PC-9 (cell line): ENCODE measurements at regions not wholly inside any gene's neighbourhood (a gene's known extent, or its start where the extent isn't known, plus 50 kb on each side); places are given as distances from the start of the nearest gene placed in this dataset.

Experiments
- EZH2 ChIP-seq: fragments of 200-600 bp; sonication (generic); IDR thresholded peaks from 2 replicates; pipeline ENCODE4 v1.8.0; 2017; ENCODE audit warnings: antibody characterized with exemption, low read depth
- TF ChIP-seq, protein P1 (sequence below): fragments of 200-600 bp; sonication (generic); conservative IDR thresholded peaks from 2 replicates; pipeline ENCODE4 v1.6.1; 2017; ENCODE audit warnings: mixed run types, antibody characterized with exemption, mild to moderate bottlenecking, moderate library complexity

DNA sequence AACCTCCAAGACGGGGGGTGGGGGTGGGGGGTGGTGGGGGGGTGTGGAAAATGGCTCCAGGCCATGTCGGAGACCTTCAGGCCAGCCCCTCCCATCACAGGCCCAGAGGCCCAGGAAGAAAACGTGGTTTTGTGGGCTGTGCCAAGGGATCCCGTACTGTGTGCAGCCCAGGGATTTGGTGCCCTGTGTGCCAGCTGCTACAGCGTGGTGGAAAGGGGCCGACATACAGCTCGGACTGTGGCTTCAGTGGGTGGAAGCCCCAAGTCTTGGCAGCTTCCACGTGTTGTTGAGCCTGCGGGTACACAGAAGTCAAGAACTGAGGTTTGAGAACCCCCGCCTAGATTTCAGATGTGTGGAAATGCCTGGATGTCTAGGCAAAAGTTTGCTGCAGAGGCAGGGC, 259.7 kb downstream of the HGF start:
- TF ChIP-seq, protein P1, sequence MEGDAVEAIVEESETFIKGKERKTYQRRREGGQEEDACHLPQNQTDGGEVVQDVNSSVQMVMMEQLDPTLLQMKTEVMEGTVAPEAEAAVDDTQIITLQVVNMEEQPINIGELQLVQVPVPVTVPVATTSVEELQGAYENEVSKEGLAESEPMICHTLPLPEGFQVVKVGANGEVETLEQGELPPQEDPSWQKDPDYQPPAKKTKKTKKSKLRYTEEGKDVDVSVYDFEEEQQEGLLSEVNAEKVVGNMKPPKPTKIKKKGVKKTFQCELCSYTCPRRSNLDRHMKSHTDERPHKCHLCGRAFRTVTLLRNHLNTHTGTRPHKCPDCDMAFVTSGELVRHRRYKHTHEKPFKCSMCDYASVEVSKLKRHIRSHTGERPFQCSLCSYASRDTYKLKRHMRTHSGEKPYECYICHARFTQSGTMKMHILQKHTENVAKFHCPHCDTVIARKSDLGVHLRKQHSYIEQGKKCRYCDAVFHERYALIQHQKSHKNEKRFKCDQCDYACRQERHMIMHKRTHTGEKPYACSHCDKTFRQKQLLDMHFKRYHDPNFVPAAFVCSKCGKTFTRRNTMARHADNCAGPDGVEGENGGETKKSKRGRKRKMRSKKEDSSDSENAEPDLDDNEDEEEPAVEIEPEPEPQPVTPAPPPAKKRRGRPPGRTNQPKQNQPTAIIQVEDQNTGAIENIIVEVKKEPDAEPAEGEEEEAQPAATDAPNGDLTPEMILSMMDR = no peak
- no peak for TF ChIP-seq EZH2
